ENCODE measurements at regions not wholly inside any gene's neighbourhood (a gene's known extent, or its start where the extent isn't known, plus 50 kb on each side); places are given as distances from the start of the nearest gene placed in this dataset.

DNA sequence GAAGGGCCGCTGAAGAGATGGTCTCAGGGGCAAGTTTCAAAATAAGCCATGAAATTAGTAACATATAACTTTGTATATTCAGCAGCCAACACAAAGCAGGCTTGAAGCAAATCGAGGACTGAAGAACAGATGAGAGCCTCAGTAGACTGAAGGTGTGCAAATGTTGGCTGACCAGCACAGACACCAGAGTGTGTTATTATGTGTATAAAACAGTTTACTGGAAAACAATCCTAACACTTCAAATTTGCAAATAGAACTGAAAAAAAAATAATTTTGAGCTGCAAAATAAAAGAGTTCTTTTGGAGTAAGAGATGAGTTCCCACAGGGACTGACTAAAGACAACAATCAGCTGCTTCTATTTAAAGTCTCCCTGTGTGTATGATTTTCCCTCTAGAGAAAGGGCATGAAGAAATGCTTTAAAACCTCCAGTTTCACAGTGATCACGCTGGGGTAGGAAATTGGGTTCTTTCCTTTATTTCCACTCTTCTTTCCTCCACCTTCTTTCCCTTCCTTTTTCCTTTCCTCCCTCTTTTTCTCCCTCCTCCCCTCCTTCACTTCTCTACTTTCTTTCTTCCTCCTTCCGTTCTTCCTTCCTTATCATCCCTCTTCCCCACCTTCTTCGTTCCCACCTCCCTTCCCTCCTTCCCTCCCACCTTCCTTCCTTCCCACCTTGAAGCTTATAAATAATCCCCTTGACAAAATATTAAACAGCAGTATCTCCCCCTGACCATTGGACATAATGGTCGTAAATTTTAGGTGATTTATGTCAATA is 383.9 kb upstream of the DCN start:
- H3K9me2 ChIP-seq (replicated peaks; ENCODE audit: insufficient read depth, low read length), result no peaks in the 10 kb centered on the region
- H3F3A ChIP-seq (ENCODE audit: insufficient read depth), result no peaks in the 10 kb centered on the region
- H3K27ac ChIP-seq (ENCODE audit: low read depth, low read length), result no peak overlapping the region
- no peaks in the 10 kb centered on the region for H3K27me3 ChIP-seq (ENCODE audit: low read length)
- H3K79me2 ChIP-seq (ENCODE audit: insufficient read depth, low read length), result no peaks in the 10 kb centered on the region
- no peak overlapping the region for H3K4me3 ChIP-seq (ENCODE audit: insufficient read depth, low read length, poor library complexity, severe bottlenecking)
- no peak overlapping the region for H3K4me2 ChIP-seq (ENCODE audit: low read depth, low read length, poor library complexity, severe bottlenecking)
- no peak overlapping the region for H3K9ac ChIP-seq (ENCODE audit: low read length)
- H4K20me1 ChIP-seq (ENCODE audit: low read depth, low read length), result no peaks in the 10 kb centered on the region
- no peaks in the 10 kb centered on the region for H3K9me3 ChIP-seq (ENCODE audit: insufficient read depth, low read length)
- TF ChIP-seq CTCF (IDR thresholded peaks at IDR 0.05; ENCODE audit: insufficient read depth, low read length, poor library complexity, severe bottlenecking) (no peak), EZH2phosphoT487 (conservative IDR thresholded peaks at IDR 0.05; ENCODE audit: low read length) (no peak)
- H3K36me3 ChIP-seq (ENCODE audit: low read length), result no peaks in the 10 kb centered on the region
- H2AFZ ChIP-seq (ENCODE audit: low read depth, low read length, severe bottlenecking), result no peak overlapping the region

DNA sequence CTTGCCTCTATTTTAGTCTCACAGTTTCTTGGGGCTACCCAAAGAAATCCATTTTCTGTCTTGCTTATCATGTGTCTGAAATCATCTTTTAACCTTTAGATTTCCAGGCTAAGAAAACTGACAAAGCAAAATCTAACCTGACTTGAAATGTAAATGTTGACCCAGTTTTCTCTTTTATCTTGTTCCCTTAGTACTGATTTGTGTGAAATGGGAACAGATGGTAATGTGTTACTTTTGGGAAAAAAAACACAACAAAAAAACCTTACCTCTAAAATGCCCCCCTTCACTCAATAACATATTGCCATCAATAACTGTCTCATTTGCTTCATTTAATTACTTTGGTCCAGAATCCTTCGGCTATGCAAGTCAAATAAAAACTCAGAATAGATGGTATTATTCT is 383.2 kb upstream of the DCN start:
- no peaks in the 10 kb centered on the region for H3K9me2 ChIP-seq (replicated peaks; ENCODE audit: insufficient read depth, low read length)
- H3K4me2 ChIP-seq (ENCODE audit: low read depth, low read length, poor library complexity, severe bottlenecking), result no peak overlapping the region
- H4K20me1 ChIP-seq (ENCODE audit: low read depth, low read length), result no peaks in the 10 kb centered on the region
- H3F3A ChIP-seq (ENCODE audit: insufficient read depth), result no peaks in the 10 kb centered on the region
- no peak overlapping the region for H2AFZ ChIP-seq (ENCODE audit: low read depth, low read length, severe bottlenecking)
- H3K9me3 ChIP-seq (ENCODE audit: insufficient read depth, low read length), result no peaks in the 10 kb centered on the region
- no peaks in the 10 kb centered on the region for H3K36me3 ChIP-seq (ENCODE audit: low read length)
- no peak overlapping the region for H3K9ac ChIP-seq (ENCODE audit: low read length)
- TF ChIP-seq CTCF (IDR thresholded peaks at IDR 0.05; ENCODE audit: insufficient read depth, low read length, poor library complexity, severe bottlenecking) (no peak), EZH2phosphoT487 (conservative IDR thresholded peaks at IDR 0.05; ENCODE audit: low read length) (no peak)
- H3K27me3 ChIP-seq (ENCODE audit: low read length), result no peaks in the 10 kb centered on the region
- H3K27ac ChIP-seq (ENCODE audit: low read depth, low read length), result no peak overlapping the region
- H3K4me3 ChIP-seq (ENCODE audit: insufficient read depth, low read length, poor library complexity, severe bottlenecking), result no peak overlapping the region
- no peaks in the 10 kb centered on the region for H3K79me2 ChIP-seq (ENCODE audit: insufficient read depth, low read length)

DNA sequence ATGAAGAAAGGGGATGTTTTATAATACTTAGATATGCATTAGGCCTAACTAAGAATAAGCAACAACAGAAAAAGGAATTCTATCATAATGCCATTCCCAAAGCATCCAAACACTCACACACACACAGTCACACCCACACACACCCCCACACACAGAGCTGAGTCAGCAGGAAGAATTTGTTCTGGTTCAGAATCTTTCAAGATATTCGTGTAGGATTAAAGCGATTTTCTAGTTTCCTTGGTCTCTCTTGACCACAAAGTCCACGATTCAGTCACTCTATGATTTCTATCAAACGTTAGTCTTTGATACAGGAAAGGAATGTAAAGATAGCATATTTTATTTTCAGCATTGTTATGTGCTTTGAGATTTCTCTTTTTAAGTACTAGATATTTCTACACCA is 382.6 kb upstream of the DCN start:
- no peaks in the 10 kb centered on the region for H3F3A ChIP-seq (ENCODE audit: insufficient read depth)
- H2AFZ ChIP-seq (ENCODE audit: low read depth, low read length, severe bottlenecking), result no peak overlapping the region
- no peaks in the 10 kb centered on the region for H4K20me1 ChIP-seq (ENCODE audit: low read depth, low read length)
- no peak overlapping the region for H3K27ac ChIP-seq (ENCODE audit: low read depth, low read length)
- no peak overlapping the region for H3K4me3 ChIP-seq (ENCODE audit: insufficient read depth, low read length, poor library complexity, severe bottlenecking)
- no peak overlapping the region for H3K4me2 ChIP-seq (ENCODE audit: low read depth, low read length, poor library complexity, severe bottlenecking)
- no peak overlapping the region for H3K9ac ChIP-seq (ENCODE audit: low read length)
- TF ChIP-seq EZH2phosphoT487 (conservative IDR thresholded peaks at IDR 0.05; ENCODE audit: low read length) (no peak), CTCF (IDR thresholded peaks at IDR 0.05; ENCODE audit: insufficient read depth, low read length, poor library complexity, severe bottlenecking) (no peak)
- H3K27me3 ChIP-seq (ENCODE audit: low read length), result no peaks in the 10 kb centered on the region
- H3K36me3 ChIP-seq (ENCODE audit: low read length), result no peaks in the 10 kb centered on the region
- no peaks in the 10 kb centered on the region for H3K79me2 ChIP-seq (ENCODE audit: insufficient read depth, low read length)
- H3K9me2 ChIP-seq (replicated peaks; ENCODE audit: insufficient read depth, low read length), result no peaks in the 10 kb centered on the region
- no peaks in the 10 kb centered on the region for H3K9me3 ChIP-seq (ENCODE audit: insufficient read depth, low read length)

Data from SU-DHL-6 (cell line).